Astrocyte of the spinal cord (primary cell): ENCODE measurements at regions not wholly inside any gene's neighbourhood (a gene's known extent, or its start where the extent isn't known, plus 50 kb on each side); places are given as distances from the start of the nearest gene placed in this dataset.

ENCODE experiments used
- DNase-seq: peaks from one replicate; pipeline ENCODE4 v3.0.0; 2011; ENCODE audit warnings: low read depth, low spot score
- H3K4me3 ChIP-seq: 2 replicates; pipeline ENCODE4 v1.5.1; 2011; ENCODE audit warnings: low read depth, mild to moderate bottlenecking, low read length, moderate library complexity
- in situ Hi-C: cut with HindIII; loops from 2 replicates; pipeline ENCODE4 v1.10.0; 2017; ENCODE audit warnings: low sequenced_read_pairs
- TF ChIP-seq, protein P1 (sequence below): IDR thresholded peaks from 2 replicates; pipeline ENCODE4 v1.5.1; 2012; ENCODE audit warnings: low read depth, mild to moderate bottlenecking, low read length, inconsistent platforms

DNA sequence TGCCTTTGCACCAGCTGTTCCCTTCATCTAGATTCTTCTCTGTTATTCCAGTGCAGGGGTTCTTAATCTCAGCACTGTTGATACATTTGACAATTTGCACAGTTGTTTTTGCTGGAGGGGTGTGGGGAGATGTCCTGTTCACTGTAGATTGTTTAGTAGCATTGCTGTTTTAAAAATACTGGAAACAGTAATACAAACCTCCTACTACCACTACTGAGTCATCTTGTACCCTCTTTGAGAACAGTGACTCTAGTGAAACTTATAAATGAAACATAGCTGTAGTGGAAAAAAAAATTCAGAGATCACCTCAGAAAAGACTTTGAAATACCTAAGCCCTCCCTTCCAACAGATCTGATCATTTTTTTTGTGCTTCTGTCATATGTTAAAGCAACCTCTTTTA lies 154.8 kb upstream of the TMEM196 start:
- TF ChIP-seq, protein P1, sequence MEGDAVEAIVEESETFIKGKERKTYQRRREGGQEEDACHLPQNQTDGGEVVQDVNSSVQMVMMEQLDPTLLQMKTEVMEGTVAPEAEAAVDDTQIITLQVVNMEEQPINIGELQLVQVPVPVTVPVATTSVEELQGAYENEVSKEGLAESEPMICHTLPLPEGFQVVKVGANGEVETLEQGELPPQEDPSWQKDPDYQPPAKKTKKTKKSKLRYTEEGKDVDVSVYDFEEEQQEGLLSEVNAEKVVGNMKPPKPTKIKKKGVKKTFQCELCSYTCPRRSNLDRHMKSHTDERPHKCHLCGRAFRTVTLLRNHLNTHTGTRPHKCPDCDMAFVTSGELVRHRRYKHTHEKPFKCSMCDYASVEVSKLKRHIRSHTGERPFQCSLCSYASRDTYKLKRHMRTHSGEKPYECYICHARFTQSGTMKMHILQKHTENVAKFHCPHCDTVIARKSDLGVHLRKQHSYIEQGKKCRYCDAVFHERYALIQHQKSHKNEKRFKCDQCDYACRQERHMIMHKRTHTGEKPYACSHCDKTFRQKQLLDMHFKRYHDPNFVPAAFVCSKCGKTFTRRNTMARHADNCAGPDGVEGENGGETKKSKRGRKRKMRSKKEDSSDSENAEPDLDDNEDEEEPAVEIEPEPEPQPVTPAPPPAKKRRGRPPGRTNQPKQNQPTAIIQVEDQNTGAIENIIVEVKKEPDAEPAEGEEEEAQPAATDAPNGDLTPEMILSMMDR: no peak
- DNase-seq: no peak
- in situ Hi-C loops: no loop called here
- no peak overlapping the region for H3K4me3 ChIP-seq

DNA sequence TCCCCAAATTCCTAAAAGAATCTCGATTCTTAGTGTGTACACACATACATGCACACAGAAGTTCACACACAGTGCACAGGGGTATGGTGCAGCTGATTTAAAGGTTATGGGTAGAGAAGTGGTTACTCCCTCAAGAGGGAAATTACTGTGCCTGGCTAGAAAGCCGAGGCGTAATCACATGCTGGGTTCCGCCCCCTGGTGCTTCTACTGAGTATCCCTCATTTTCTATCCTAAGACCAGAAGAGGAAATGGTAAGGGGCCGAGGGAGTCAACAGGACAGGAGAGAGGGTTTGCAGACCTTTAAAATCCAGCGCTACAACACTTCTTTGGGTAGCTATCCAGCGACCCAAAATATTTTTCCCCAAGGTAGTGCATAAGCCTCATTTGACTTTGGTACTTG lies 147.3 kb upstream of the TMEM196 start:
- H3K4me3 ChIP-seq: no peak overlapping the region
- in situ Hi-C loops: no loop called here
- TF ChIP-seq, protein P1: no peak
- DNase-seq: no peak

DNA sequence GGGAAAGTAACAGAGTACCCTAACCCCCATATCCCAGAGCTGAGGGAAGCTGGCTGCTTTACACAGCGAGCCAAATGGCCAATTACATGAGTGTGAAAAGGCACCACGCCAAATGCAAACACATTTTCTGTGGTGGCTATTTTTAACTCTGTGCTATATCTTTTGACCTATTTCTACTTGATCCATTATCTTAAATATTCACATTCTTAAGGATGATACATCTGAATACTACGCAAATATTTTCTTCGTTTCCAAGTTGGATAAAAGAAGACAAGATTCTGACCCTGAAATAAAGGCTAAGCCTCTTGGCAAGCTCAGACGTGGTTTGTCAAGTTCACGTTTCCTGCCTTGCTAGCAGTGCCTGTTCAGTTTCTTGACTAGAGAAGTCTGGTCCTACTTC lies 146.7 kb upstream of the TMEM196 start:
- TF ChIP-seq, protein P1: no peak
- DNase-seq: peak; percentile 69
- no peak overlapping the region for H3K4me3 ChIP-seq
- in situ Hi-C loops: no loop called here

DNA sequence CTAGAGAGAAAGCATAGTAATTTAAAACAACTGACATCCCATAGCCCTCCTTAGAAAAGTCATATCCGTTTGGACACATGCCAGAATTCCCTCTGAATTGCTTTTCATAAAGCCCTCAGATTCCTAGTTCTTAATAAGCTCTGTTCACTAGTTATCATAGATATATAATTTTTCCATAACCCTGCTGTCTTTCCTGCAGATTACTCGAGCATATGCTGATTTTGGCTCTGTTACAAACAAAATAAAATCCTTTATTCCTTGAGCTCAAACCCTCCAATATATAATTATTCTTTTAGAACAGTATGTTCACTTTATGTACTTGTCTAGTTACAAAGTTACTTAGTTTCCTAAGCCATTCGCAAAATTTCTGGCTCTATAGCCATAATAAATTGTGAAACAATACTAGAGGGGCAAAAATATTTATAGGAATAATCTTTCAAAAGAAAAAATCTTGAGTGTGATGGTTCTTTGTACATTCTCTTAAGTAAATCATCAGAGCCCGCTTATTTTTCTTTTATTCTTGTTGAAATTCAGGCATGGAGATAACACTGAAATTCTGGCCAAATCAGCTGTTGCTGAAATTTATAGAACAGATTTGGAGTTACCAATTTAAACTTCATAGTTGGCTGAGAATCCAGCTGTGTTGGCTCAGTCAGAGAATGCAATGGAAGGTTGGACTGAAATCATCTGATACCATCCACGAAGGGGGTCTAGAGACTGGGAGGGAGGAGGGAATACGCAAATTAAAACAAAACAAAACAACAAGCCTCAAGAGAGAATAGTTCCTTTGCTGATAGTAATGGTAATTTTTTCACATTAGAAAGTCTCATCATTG lies 146.1 kb upstream of the TMEM196 start:
- DNase-seq: peak; percentile 53
- H3K4me3 ChIP-seq: no peak overlapping the region
- in situ Hi-C loops: no loop called here
- TF ChIP-seq, protein P1: no peak

DNA sequence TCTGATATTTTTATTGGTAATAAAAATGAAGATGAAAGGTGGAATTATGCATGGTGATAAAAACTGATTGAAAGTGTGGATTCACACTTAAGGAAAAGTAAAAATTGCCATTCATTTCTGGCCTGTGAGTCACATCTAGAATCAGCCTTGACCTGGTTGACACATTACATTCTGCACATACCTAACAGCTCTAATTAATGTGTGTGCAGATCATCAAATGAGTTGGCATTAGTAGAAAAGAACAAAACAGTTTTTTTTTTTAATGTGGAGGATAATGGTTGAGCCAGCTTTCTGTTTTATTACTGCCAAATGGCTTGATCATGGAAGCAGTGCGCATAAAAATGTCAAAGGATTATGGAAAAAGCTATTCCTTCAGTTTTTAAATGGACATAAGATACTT lies 142.6 kb upstream of the TMEM196 start:
- in situ Hi-C loops: no loop called here
- DNase-seq: no peak
- TF ChIP-seq, protein P1: no peak
- no peak overlapping the region for H3K4me3 ChIP-seq

DNA sequence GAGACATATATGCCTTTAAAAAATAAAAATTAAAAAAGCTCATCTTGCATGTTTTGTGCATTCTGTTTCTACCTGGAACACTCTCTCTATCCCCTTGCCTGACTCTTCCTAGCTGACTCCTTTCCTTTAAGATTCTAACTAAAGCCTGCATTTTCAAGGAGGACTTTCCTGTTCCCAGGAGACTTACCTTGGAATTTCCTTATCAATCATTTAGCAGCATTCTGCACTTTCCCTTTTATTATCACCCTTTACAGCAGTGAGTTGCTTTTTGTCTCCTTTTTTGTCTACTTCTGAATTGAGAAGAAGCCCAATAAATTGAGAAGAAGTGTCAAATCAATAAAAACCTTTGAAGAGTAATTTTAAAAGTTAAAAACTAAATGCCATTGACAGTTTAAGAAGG lies 142.2 kb upstream of the TMEM196 start:
- no peak overlapping the region for H3K4me3 ChIP-seq
- TF ChIP-seq, protein P1: no peak
- in situ Hi-C loops: no loop called here
- DNase-seq: no peak
